ENCODE measurements at regions not wholly inside any gene's neighbourhood (a gene's known extent, or its start where the extent isn't known, plus 50 kb on each side); places are given as distances from the start of the nearest gene placed in this dataset.

DNA sequence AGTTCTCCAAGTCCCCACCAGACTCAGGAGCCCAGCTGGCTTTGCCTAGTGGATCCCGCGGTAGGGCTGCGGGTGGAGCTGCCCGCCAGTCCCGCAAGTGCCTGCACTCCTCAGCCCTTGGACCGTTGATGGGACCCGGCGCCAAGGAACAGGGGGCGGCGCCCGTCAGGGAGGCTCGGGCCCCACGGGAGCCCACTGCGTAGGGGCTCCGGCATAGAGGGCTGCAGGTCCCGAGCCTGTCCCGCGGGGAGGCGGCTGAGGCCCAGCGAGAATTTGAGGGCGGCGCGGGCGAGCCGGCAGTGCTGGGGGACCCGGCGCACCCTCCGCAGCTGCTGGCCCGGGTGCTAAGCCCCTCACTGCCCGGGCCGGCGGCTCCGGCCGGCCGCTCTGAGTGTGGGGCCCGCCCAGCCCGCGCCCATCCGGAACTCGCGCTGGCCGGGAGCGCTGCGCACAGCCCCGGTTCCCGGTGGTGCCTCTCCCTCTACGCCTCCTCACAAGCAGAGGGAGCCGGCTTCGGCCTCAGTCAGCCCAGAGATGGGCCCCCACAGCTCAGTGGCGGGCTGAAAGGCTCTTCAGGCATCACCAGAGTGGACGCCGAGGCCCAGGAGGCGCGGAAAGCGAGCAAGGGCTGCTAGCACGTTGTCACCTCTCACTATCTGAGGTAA is 452.4 kb upstream of the LRFN5 start:
- H3K4me3 Mint-ChIP-seq, result no peak overlapping the region
- no peak for TF ChIP-seq CTCF (conservative IDR thresholded peaks at IDR 0.05)
- H3K9me3 Mint-ChIP-seq, result no peaks in the 10 kb centered on the region
- H3K27me3 Mint-ChIP-seq, result no peaks in the 10 kb centered on the region
- no peak for DNase-seq (ENCODE audit: extremely low spot score, unreplicated experiment)
- no peak overlapping the region for H3K27ac Mint-ChIP-seq
- H3K36me3 Mint-ChIP-seq, result no peaks in the 10 kb centered on the region
- no peaks in the 10 kb centered on the region for H3K4me1 Mint-ChIP-seq (ENCODE audit: unreplicated experiment)

DNA sequence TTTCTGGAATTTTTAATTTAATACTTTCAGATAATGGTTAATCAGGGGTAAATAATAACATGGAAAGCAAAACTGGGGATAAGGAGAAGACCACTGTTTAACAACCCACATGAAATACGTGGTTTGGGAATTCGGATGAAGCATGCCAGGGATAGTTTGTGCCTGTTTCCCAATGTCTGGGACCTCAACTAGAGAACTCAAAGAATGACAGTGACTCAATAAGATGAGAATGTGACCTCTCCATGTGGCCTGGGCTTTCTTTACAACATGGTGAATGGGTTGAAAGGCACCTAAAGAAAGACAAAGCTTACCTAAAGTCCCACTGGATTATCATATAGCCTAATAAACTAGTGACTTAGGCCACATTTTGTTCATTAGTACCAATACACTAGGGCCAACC is 460.3 kb upstream of the LRFN5 start:
- no peak for DNase-seq (ENCODE audit: extremely low spot score, unreplicated experiment)
- H3K4me1 Mint-ChIP-seq (ENCODE audit: unreplicated experiment), result no peaks in the 10 kb centered on the region
- no peak for TF ChIP-seq CTCF (conservative IDR thresholded peaks at IDR 0.05)
- H3K36me3 Mint-ChIP-seq, result no peaks in the 10 kb centered on the region
- no peak overlapping the region for H3K4me3 Mint-ChIP-seq
- no peaks in the 10 kb centered on the region for H3K27me3 Mint-ChIP-seq
- H3K27ac Mint-ChIP-seq, result no peak overlapping the region
- no peaks in the 10 kb centered on the region for H3K9me3 Mint-ChIP-seq

GRCh38 chr14:41144370-41144769 is 462.3 kb upstream of the LRFN5 start:
- TF ChIP-seq CTCF (conservative IDR thresholded peaks at IDR 0.05), result no peak
- H3K27me3 Mint-ChIP-seq, result no peaks in the 10 kb centered on the region
- no peak overlapping the region for H3K4me3 Mint-ChIP-seq
- H3K9me3 Mint-ChIP-seq, result no peaks in the 10 kb centered on the region
- H3K36me3 Mint-ChIP-seq, result no peaks in the 10 kb centered on the region
- no peaks in the 10 kb centered on the region for H3K4me1 Mint-ChIP-seq (ENCODE audit: unreplicated experiment)
- no peak for DNase-seq (ENCODE audit: extremely low spot score, unreplicated experiment)
- H3K27ac Mint-ChIP-seq, result no peak overlapping the region

DNA sequence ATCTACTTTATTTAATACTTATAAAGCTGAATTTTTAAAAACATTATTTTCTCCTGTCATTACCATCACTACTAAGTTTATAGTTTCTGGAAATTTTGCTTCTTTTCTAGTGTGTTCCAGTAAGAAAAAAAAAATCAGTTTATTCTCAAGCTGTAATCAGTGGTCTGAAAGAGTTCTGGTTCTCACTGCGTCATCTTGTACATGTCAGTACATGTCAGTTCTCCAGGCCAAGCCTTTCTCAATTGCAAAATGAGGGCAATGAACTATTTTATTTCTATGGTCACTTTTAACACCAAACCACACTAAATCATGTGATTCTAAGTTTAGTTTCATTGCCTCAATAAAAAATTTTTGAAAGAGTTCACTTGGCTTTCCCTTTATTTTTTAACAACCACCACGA is 468.9 kb upstream of the LRFN5 start:
- no peaks in the 10 kb centered on the region for H3K27me3 Mint-ChIP-seq
- no peak for DNase-seq (ENCODE audit: extremely low spot score, unreplicated experiment)
- H3K4me3 Mint-ChIP-seq, result no peak overlapping the region
- H3K27ac Mint-ChIP-seq, result no peak overlapping the region
- no peaks in the 10 kb centered on the region for H3K9me3 Mint-ChIP-seq
- TF ChIP-seq CTCF (conservative IDR thresholded peaks at IDR 0.05), result no peak
- no peaks in the 10 kb centered on the region for H3K4me1 Mint-ChIP-seq (ENCODE audit: unreplicated experiment)
- H3K36me3 Mint-ChIP-seq, result no peaks in the 10 kb centered on the region

DNA sequence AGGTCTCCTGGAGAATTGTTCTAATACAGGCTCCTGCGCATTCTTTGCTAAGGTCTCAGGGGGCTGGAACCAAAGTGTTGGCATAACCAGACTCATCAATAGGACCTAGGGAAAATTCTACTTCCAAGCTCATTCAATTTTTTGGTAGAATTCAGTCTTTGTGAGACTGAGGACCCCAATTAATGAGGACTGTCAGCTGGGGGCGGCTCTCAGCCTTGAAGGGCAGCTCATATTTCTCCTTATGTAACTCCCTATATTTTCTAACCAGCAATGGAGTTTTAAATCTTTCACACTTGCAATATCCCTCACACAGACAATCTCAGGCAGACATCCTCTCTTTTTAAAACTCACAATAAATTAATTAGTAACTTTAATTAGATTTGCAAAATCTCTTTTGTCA is 476.4 kb upstream of the LRFN5 start:
- Mint-ChIP-seq H3K4me1 (ENCODE audit: unreplicated experiment) (no peaks in the 10 kb centered on the region), H3K9me3 (no peaks in the 10 kb centered on the region), H3K4me3 (no peak overlapping the region), H3K27ac (no peak overlapping the region), H3K36me3 (no peaks in the 10 kb centered on the region), H3K27me3 (no peaks in the 10 kb centered on the region)
- TF ChIP-seq CTCF (conservative IDR thresholded peaks at IDR 0.05), result no peak
- no peak for DNase-seq (ENCODE audit: extremely low spot score, unreplicated experiment)

- DNase-seq (ENCODE audit: extremely low spot score, unreplicated experiment), result no peak
- H3K4me1 Mint-ChIP-seq (ENCODE audit: unreplicated experiment), result no peaks in the 10 kb centered on the region
- H3K27me3 Mint-ChIP-seq, result no peaks in the 10 kb centered on the region
- H3K36me3 Mint-ChIP-seq, result no peaks in the 10 kb centered on the region
- TF ChIP-seq CTCF (conservative IDR thresholded peaks at IDR 0.05), result no peak
- no peaks in the 10 kb centered on the region for H3K9me3 Mint-ChIP-seq
- no peak overlapping the region for H3K27ac Mint-ChIP-seq
- H3K4me3 Mint-ChIP-seq, result no peak overlapping the region
These were observed 486.3 kb upstream of the LRFN5 start for GRCh38 chr14:41120402-41120801.

Measured in type B pancreatic cell (in vitro differentiated cells).